ELF-1 (cell line): ENCODE measurements at regions not wholly inside any gene's neighbourhood (a gene's known extent, or its start where the extent isn't known, plus 50 kb on each side); places are given as distances from the start of the nearest gene placed in this dataset.

Source experiments
- DNase-seq: peaks from one replicate; pipeline ENCODE4 v3.0.0-alpha.2; 2016; ENCODE audit warnings: low read depth, low spot score

- no peak for DNase-seq
These were observed 108.2 kb upstream of the KCNMB2 start for GRCh38 chr3:178428037-178428436.

DNA sequence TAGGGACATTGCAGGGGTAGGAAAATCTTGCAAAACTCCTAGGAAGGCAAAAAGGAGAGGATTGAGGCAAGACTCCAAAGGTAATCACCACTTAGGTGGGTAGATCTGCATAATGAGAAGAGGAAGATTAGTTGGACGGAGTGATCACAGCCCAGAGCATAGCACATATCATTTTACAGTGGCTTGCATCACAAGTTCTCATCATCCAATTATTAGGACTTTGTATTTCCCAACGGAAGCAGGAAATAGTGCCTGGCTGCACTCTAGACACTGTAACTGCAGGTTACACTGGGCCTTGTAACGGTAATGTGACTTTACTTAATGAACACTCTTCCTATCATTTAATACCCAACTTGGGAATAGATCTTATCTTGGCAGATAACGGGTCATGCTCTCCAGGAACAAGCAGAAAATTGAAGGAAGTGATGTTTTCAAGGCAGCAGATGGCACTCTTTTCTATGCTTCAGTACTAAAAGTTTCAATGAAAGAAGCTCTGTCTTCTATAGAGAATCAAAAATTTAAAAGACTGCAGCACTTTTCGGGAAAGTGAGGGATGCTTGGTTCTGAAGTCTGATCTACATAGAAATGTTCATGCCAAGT is 101.9 kb upstream of the KCNMB2 start:
- DNase-seq = no peak

GRCh38 chr3:178435575-178435974 is 100.7 kb upstream of the KCNMB2 start:
- peak; percentile 8 for DNase-seq

DNA sequence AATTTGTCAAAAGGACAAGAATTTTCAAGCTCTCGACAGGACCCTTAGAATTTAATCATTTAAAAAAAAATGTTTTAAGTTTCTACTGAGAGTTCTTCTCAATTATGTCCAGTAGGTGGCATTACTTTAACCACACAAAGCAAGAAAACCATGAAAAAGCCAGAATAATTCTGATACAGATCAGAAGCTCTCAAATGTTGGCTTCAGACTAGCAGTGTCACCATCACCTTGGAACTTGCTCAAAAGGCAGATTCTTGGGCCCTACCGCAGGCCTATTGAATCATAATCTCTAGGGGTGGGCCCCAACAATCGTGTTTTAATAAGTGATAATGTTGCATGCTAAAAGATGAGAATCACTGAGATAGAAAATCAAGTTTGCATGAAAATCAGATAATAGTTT is 99.5 kb upstream of the KCNMB2 start:
- DNase-seq = no peak

DNA sequence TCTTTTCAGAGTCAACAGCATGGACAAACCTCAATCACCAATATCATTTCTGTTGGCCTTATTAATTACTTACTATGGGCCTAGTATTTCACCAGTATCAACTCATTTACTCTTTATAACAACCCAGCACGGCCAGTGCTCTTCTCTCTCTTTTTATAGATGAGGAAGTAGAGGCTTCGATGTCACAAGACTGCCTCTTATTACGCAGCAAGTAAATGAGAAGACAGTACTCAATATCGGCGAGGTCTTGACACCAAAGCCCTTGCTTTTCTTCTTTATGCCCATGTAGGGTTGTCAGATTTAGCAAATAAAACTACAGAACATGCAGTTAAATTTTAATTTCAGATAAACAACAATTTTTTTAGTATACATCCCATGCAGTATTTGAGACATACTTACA is 99.0 kb upstream of the KCNMB2 start:
- DNase-seq = no peak

DNA sequence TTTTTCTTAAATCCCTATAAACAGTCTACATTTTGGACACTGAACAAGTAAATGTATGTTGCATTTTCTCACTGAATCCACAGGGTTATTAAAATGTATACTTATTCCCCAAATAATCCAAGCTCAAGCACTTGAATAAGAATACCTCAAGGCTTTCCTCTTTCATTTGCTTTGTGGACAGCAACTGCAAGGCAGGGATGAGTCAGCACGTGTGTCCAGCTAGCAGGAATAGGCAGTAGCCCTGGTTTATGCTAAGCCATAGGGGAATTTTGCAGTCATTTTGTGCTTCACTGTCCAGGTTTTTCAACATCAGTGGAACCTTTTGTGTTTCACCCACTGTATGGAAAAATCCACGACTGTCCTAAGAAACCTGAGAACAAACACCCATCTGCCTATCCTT is 96.7 kb upstream of the KCNMB2 start:
- DNase-seq = no peak

DNA sequence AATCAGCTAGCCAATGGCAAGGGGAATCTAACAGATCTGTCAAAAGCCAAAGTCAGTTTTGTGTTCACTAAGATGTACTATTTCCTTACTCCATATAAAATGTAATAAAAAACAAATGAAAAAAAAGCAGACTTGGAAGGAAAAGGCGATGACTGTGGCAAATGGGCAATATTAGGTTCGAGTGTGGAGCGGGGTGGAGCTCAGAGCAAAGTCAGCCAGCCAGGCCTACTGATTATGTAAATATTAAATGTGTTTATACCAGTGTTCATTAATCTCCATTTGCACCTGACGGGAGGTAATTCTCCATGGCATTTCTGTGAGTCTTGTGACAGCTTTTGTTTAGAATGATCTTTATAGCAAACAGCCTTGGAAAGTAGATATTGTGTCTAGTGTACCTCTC is 96.2 kb upstream of the KCNMB2 start:
- no peak for DNase-seq

DNA sequence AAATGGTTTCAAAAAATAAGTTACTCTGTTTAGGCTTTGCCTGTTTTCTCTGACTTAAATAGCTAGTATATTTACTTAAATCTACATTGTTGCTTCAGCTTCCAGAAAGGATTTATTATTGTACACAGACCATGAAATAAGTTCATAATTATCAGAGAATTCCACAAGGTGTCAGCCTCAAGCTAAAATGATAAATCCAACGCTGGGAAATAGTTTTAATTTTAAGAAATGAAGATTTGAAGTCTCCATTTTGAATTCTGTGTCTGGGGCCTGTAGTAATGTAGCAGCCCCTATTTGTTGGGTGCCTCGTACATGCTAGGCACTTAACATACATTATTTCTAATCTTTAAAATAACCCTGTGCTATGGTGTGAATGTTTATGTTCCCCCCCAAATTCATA is 92.6 kb upstream of the KCNMB2 start:
- no peak for DNase-seq

DNA sequence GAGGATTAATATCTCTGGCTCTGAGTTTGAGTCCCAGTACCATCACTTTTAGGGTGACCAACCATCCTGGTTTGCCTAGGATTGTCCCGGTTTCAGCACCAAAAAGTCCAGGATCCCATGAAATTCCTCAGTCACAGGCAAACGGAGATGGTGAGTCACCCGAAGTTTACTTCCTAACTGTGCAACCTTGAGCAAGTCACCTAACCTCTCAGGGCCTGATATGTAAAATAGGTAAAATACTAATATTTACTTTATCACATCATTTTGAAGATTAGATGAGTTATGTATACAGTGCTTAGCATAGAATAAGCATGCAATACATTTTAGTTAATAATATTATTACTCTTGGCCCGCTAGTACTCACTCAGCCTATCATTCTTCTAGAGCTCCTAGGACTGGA is 91.1 kb upstream of the KCNMB2 start:
- no peak for DNase-seq

DNA sequence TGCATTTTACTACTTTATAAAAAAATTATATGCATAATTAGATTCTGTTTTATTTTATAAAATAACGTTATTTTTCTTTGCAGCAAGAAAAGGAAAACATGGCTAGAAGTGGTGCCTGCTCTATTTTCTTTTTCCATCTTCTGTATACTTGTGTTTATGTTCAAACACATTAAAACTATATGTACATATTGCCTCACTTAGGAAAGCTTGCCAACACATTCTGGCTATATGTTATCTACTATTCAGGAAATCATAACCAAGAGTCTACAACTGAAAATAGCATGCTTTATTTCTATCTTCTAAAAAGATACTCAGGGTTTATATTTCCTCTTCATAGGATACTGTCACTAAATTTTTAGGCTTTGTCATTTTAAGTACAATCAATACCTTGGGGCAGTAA is 90.2 kb upstream of the KCNMB2 start:
- DNase-seq = no peak

DNA sequence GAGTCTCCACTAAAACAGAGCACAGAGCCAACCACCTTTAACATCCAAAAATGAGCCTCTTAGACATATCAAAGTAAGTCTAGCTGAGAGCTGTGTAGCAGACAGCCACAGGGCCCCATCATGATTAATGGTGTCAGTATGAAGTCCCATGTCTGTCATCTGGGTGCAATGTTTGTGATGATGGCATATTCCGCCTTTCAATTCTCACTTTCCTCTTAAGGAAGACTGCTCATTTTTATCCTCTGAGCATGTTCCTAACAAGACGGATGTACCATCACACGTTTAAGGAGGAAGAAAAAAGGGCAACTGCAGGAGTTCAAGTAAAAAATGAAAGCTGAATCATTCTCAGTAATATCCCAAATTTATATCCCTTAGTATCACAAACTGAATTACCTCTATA is 85.8 kb upstream of the KCNMB2 start:
- no peak for DNase-seq

GRCh38 chr3:178451799-178452198 is 84.4 kb upstream of the KCNMB2 start:
- DNase-seq = no peak

- DNase-seq = no peak
These were observed 81.5 kb upstream of the KCNMB2 start for GRCh38 chr3:178454726-178455125.

GRCh38 chr3:178455226-178455625 is 81.0 kb upstream of the KCNMB2 start:
- no peak for DNase-seq

DNA sequence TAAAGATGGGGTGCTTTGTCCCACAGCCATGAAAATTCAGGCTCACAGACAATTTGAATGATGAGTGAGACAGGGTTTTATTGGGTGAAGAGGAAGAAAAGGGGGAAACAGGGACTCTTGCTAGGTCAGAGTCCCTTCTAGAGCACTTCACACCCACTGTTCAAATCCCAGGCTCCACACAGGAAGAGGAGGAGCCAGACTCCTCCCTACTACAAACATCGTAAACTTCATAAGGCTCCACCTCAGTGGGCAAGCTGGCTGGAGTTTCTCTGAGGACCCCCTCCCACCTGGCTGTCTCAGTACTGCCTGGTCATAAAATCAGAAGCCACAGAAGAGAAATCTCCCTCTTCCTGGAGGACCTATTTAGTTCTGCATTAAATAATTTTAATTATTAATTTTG is 80.3 kb upstream of the KCNMB2 start:
- no peak for DNase-seq

GRCh38 chr3:178456621-178457285 is 79.5 kb upstream of the KCNMB2 start:
- DNase-seq = no peak

GRCh38 chr3:178457511-178457910 is 78.7 kb upstream of the KCNMB2 start:
- DNase-seq = no peak

- no peak for DNase-seq
These were observed 77.8 kb upstream of the KCNMB2 start for GRCh38 chr3:178458313-178459037.

- DNase-seq = no peak
These were observed 77.2 kb upstream of the KCNMB2 start for GRCh38 chr3:178459038-178459410.

GRCh38 chr3:178465260-178466180 is 70.7 kb upstream of the KCNMB2 start:
- no peak for DNase-seq

DNA sequence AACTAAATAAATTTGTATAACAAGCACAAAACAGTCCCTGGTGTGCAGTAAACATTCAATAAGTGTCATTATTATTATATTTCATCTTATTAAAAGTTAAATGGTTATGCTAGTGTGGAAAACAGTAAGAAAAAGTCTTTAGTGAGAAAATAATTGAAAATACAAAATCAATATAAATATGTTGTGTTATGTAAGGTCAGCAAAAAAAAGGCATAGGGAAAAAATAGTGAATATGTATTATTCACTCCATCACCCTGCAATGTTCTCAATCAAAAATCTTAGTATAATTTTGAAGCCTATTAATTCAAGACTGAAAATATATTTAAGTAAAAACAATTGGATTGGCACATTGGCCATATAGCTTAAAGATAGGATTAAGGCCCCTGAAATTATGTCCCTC is 63.3 kb upstream of the KCNMB2 start:
- DNase-seq = no peak

- DNase-seq = no peak
These were observed 61.7 kb upstream of the KCNMB2 start for GRCh38 chr3:178474526-178474925.
